ENCODE measurements at regions not wholly inside any gene's neighbourhood (a gene's known extent, or its start where the extent isn't known, plus 50 kb on each side); places are given as distances from the start of the nearest gene placed in this dataset.
A peak's percentile ranks its signal among the peaks of the same experiment; 100 is the strongest.

GRCh38 chr2:176507786-176508185 lies 238.5 kb downstream of the MTX2 start:
- Histone ChIP-seq H3K4me1 (replicated peaks; ENCODE audit: insufficient read depth) (no peaks in the 10 kb centered on the region), H3K79me2 (ENCODE audit: low read depth) (no peaks in the 10 kb centered on the region), H3K36me3 (ENCODE audit: low read depth) (no peaks in the 10 kb centered on the region), H3F3A (ENCODE audit: insufficient read depth, low read depth) (no peaks in the 10 kb centered on the region), H3K27me3 (ENCODE audit: insufficient read depth, low read depth) (no peaks in the 10 kb centered on the region), H2AFZ (no peak overlapping the region), H4K20me1 (ENCODE audit: insufficient read depth) (no peaks in the 10 kb centered on the region), H3K27ac (no peak overlapping the region), H3K4me3 (no peak overlapping the region), H3K9me3 (ENCODE audit: insufficient read depth, low read depth) (no peaks in the 10 kb centered on the region), H3K9me2 (ENCODE audit: insufficient read depth) (no peaks in the 10 kb centered on the region; the same call in 1 of the 2 replicates), H3K4me2 (no peak overlapping the region)
- no TSS peak for BruUV-seq (replicated peaks)
- POLR2A ChIA-PET (ENCODE audit: unreplicated experiment) = no interaction called here
- intact Hi-C loops (cut with micrococcal nuclease; ENCODE audit: unreplicated experiment) = loop anchor here (1.0 to 5.0 kb wide), 2 partner anchors 16 to 105 kb away; no protein-coding TSS in a partner anchor
- DNase-seq = peak; percentile 10 to 54
- TF ChIP-seq EZH2 (IDR thresholded peaks at IDR 0.05; ENCODE audit: low read depth) (no peak), CTCF (conservative IDR thresholded peaks at IDR 0.05) (no peak)
- CTCF ChIA-PET = no interaction called here

GRCh38 chr2:176508374-176508773 lies 239.1 kb downstream of the MTX2 start:
- no peak overlapping the region for H3K27ac ChIP-seq
- H3K36me3 ChIP-seq (ENCODE audit: low read depth) = no peaks in the 10 kb centered on the region
- H3K79me2 ChIP-seq (ENCODE audit: low read depth) = no peaks in the 10 kb centered on the region
- CTCF ChIA-PET = no interaction called here
- no peaks in the 10 kb centered on the region for H3K27me3 ChIP-seq (ENCODE audit: insufficient read depth, low read depth)
- no peaks in the 10 kb centered on the region for H3F3A ChIP-seq (ENCODE audit: insufficient read depth, low read depth)
- intact Hi-C loops (cut with micrococcal nuclease; ENCODE audit: unreplicated experiment) = loop anchor here (5.0 kb wide), 1 partner anchor 104 kb away; no protein-coding TSS in a partner anchor
- TF ChIP-seq EZH2 (IDR thresholded peaks at IDR 0.05; ENCODE audit: low read depth) (no peak), CTCF (conservative IDR thresholded peaks at IDR 0.05) (no peak)
- no peak for DNase-seq
- no peaks in the 10 kb centered on the region for H3K9me3 ChIP-seq (ENCODE audit: insufficient read depth, low read depth)
- POLR2A ChIA-PET (ENCODE audit: unreplicated experiment) = no interaction called here
- no peaks in the 10 kb centered on the region; the same call in 1 of the 2 replicates for H3K9me2 ChIP-seq (ENCODE audit: insufficient read depth)
- no peak overlapping the region for H2AFZ ChIP-seq
- H3K4me1 ChIP-seq (replicated peaks; ENCODE audit: insufficient read depth) = no peaks in the 10 kb centered on the region
- BruUV-seq (replicated peaks) = no TSS peak
- H4K20me1 ChIP-seq (ENCODE audit: insufficient read depth) = no peaks in the 10 kb centered on the region
- no peak overlapping the region for H3K4me2 ChIP-seq
- H3K4me3 ChIP-seq = no peak overlapping the region

- intact Hi-C loops (cut with micrococcal nuclease; ENCODE audit: unreplicated experiment) = loop anchor here (5.0 kb wide), 1 partner anchor 103 kb away; no protein-coding TSS in a partner anchor
- no peaks in the 10 kb centered on the region for H3K27me3 ChIP-seq (ENCODE audit: insufficient read depth, low read depth)
- TF ChIP-seq EZH2 (IDR thresholded peaks at IDR 0.05; ENCODE audit: low read depth) (no peak), CTCF (conservative IDR thresholded peaks at IDR 0.05) (no peak)
- no peak for DNase-seq
- no peaks in the 10 kb centered on the region for H3F3A ChIP-seq (ENCODE audit: insufficient read depth, low read depth)
- H3K9me2 ChIP-seq (ENCODE audit: insufficient read depth) = no peaks in the 10 kb centered on the region; the same call in 1 of the 2 replicates
- H3K36me3 ChIP-seq (ENCODE audit: low read depth) = no peaks in the 10 kb centered on the region
- H3K79me2 ChIP-seq (ENCODE audit: low read depth) = no peaks in the 10 kb centered on the region
- H3K4me1 ChIP-seq (replicated peaks; ENCODE audit: insufficient read depth) = no peaks in the 10 kb centered on the region
- H3K4me2 ChIP-seq = no peak overlapping the region
- BruUV-seq (replicated peaks) = no TSS peak
- H2AFZ ChIP-seq = no peak overlapping the region
- CTCF ChIA-PET = no interaction called here
- H3K27ac ChIP-seq = no peak overlapping the region
- POLR2A ChIA-PET (ENCODE audit: unreplicated experiment) = no interaction called here
- H4K20me1 ChIP-seq (ENCODE audit: insufficient read depth) = no peaks in the 10 kb centered on the region
- H3K9me3 ChIP-seq (ENCODE audit: insufficient read depth, low read depth) = no peaks in the 10 kb centered on the region
- H3K4me3 ChIP-seq = no peak overlapping the region
Measured at GRCh38 chr2:176508984-176509740, 239.9 kb downstream of the MTX2 start.

All from PC-9 (cell line).